CD4-positive, alpha-beta memory T cell (primary cell): ENCODE measurements at regions not wholly inside any gene's neighbourhood (a gene's known extent, or its start where the extent isn't known, plus 50 kb on each side); places are given as distances from the start of the nearest gene placed in this dataset.

Experiments
- CTCF ChIA-PET: fragments of 350-600 bp; sonication (Branson Sonifier 250); formaldehyde crosslinking; loops from one replicate; lab custom pipeline; 2021; ENCODE audit warnings: inconsistent platforms; ENCODE audit not compliant: partially characterized antibody; lab: Charles Lee
- POLR2A ChIA-PET: fragments of 350-600 bp; sonication (Branson Sonifier 250); formaldehyde crosslinking; loops from one replicate; lab custom pipeline; 2021; ENCODE audit not compliant: partially characterized antibody; lab: Charles Lee
- DNase-seq, 5 donors: peaks; one replicate each; pipeline versions ENCODE4 v3.0.0 to v3.0.0-alpha.2; 2020 to 2022; ENCODE audit warnings: mixed read lengths in 1 of 5
- H3K27ac ChIP-seq: one replicate; pipeline ENCODE4 v1.7.0; 2013; ENCODE audit warnings: low read depth, low read length
- H3K27me3 ChIP-seq: 2 replicates; pipeline ENCODE4 v1.7.0; 2013; ENCODE audit warnings: mild to moderate bottlenecking, low read length, moderate library complexity; ENCODE audit not compliant: insufficient read depth
- H3K36me3 ChIP-seq: 2 replicates; pipeline ENCODE4 v1.7.0; 2013; ENCODE audit warnings: mild to moderate bottlenecking, low read length, moderate library complexity; ENCODE audit not compliant: insufficient read depth
- H3K4me1 ChIP-seq: 2 replicates; pipeline ENCODE4 v1.7.0; 2013; ENCODE audit warnings: mild to moderate bottlenecking, low read length, moderate library complexity; ENCODE audit not compliant: insufficient read depth
- H3K4me3 ChIP-seq, 2 donors: one replicate each; pipeline ENCODE4 v1.7.0; 2013; ENCODE audit warnings: low read length in 2 of 2, mild to moderate bottlenecking in 1 of 2
- H3K9me3 ChIP-seq, 2 donors: one replicate each; pipeline ENCODE4 v1.7.0; 2013; ENCODE audit warnings: low read length in 2 of 2, control low read depth in 1 of 2; ENCODE audit not compliant: control insufficient read depth in 1 of 2
- H3K27ac Mint-ChIP-seq, 7 donors: one replicate each; pipeline ENCODE4 v1.8.0; 2020 to 2021; ENCODE audit warnings: mixed read lengths in 7 of 7, mild to moderate bottlenecking in 6 of 7, inconsistent platforms in 3 of 7, moderate library complexity in 3 of 7
- H3K27me3 Mint-ChIP-seq, 2 donors: one replicate each; pipeline ENCODE4 v1.8.0; 2020 to 2021; ENCODE audit warnings: mixed read lengths in 2 of 2
- H3K36me3 Mint-ChIP-seq, 2 donors: one replicate each; pipeline ENCODE4 v1.8.0; 2020 to 2021; ENCODE audit warnings: mixed read lengths in 2 of 2, inconsistent platforms in 1 of 2, mild to moderate bottlenecking in 1 of 2
- H3K4me1 Mint-ChIP-seq, 4 donors: one replicate each; pipeline ENCODE4 v1.8.0; 2020 to 2021; ENCODE audit warnings: mixed read lengths in 4 of 4, mild to moderate bottlenecking in 1 of 4
- H3K4me3 Mint-ChIP-seq, 8 donors: one replicate each; pipeline ENCODE4 v1.8.0; 2020 to 2021; ENCODE audit warnings: mixed read lengths in 8 of 8, mild to moderate bottlenecking in 7 of 8, moderate library complexity in 6 of 8, inconsistent platforms in 3 of 8
- H3K9me3 Mint-ChIP-seq, 8 donors: one replicate each; pipeline ENCODE4 v1.8.0; 2020 to 2021; ENCODE audit warnings: mixed read lengths in 8 of 8, mild to moderate bottlenecking in 5 of 8, inconsistent platforms in 3 of 8, moderate library complexity in 1 of 8
- intact Hi-C: fragments of 100-400 bp; cut with micrococcal nuclease; formaldehyde crosslinking; loops from one replicate; pipeline ENCODE4 v1.15.1; 2023

DNA sequence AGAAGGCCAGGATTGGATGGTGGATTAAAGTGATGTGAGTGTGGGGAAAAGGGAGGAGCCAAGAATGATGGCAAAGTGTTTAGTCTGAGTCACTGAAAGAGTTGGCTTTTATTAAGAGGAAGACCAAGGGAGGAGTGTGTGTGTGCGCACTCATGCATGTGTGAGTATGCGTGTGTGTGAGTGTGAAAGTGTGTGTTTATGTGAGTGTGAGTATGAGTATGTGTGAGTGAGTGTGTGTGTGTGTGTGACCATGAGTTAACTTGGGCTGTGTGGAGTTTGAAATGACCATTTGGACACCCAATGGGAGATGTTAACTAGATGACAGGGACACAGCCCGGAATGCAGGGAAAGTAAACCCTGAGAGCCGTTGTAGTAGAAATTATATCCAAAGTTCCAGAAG is 57.6 kb upstream of the EYA2 start:
- Mint-ChIP-seq H3K9me3 (peaks cover 0 to 5% (median 0%) of the 10 kb centered on the region in 8 donors), H3K27me3 (peaks cover 21 to 22% of the 10 kb centered on the region in 2 donors), H3K4me3 (no peak overlapping the region), H3K27ac (no peak overlapping the region), H3K4me1 (no peaks in the 10 kb centered on the region), H3K36me3 (no peaks in the 10 kb centered on the region)
- Histone ChIP-seq H3K36me3 (no peaks in the 10 kb centered on the region), H3K27ac (no peak overlapping the region), H3K9me3 (no peaks in the 10 kb centered on the region), H3K4me3 (no peak overlapping the region), H3K27me3 (no peaks in the 10 kb centered on the region), H3K4me1 (no peaks in the 10 kb centered on the region)
- ChIA-PET POLR2A (no interaction called here), CTCF (no interaction called here)
- no peak for DNase-seq
- intact Hi-C loops: no loop called here

GRCh38 chr20:46838011-46838410 is 56.6 kb upstream of the EYA2 start:
- intact Hi-C loops: no loop called here
- no peak overlapping the region for H3K27ac ChIP-seq
- H3K4me1 Mint-ChIP-seq: no peaks in the 10 kb centered on the region
- H3K27me3 ChIP-seq: no peaks in the 10 kb centered on the region
- no peaks in the 10 kb centered on the region for H3K4me1 ChIP-seq
- H3K27me3 Mint-ChIP-seq: peaks cover 19 to 24% of the 10 kb centered on the region in 2 donors
- no peak overlapping the region for H3K4me3 Mint-ChIP-seq
- H3K4me3 ChIP-seq: no peak overlapping the region
- DNase-seq: no peak
- no peak overlapping the region for H3K27ac Mint-ChIP-seq
- ChIA-PET CTCF (no interaction called here), POLR2A (no interaction called here)
- no peaks in the 10 kb centered on the region for H3K36me3 Mint-ChIP-seq
- no peaks in the 10 kb centered on the region for H3K9me3 ChIP-seq
- H3K9me3 Mint-ChIP-seq: peaks cover 0 to 5% (median 0%) of the 10 kb centered on the region in 8 donors
- no peaks in the 10 kb centered on the region for H3K36me3 ChIP-seq

DNA sequence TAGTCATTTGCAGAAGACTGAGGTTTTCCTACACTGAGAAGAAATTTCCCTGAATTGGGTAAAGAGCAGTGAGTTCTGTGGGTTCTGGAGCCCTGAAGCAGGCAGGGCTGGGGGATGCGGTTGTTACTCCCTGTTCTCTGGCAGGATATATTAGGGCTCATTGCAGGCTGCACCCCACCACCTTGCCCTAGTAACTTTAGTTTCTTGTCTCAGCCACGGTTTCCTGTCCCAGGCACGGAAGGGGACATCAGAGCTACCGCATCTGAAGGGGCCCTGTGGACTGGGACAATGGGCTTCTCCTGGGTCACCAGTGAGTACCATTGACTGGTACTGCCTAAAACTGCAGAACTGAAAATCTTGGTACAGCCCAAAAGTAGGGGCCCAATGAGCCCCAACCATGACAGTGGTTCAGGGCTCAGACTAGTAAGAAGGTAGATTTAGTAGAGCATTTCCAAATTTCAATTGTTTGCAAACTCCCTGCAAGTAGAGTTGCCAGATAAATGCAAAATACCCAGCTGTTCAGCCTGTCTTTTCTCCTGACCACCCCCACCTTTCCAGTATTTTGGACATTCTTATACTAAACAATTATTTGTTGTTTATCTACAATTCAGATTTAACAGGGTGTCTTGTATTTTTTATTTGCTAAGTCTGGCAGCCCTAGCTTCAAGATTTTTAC is 54.5 kb upstream of the EYA2 start:
- peaks cover 16 to 24% of the 10 kb centered on the region in 2 donors for H3K27me3 Mint-ChIP-seq
- H3K9me3 Mint-ChIP-seq: peaks cover 0 to 5% (median 0%) of the 10 kb centered on the region in 8 donors
- H3K4me1 Mint-ChIP-seq: no peaks in the 10 kb centered on the region
- Histone ChIP-seq H3K4me3 (no peak overlapping the region), H3K27me3 (no peaks in the 10 kb centered on the region), H3K9me3 (no peaks in the 10 kb centered on the region), H3K4me1 (no peaks in the 10 kb centered on the region), H3K36me3 (no peaks in the 10 kb centered on the region), H3K27ac (no peak overlapping the region)
- H3K27ac Mint-ChIP-seq: no peak overlapping the region
- POLR2A ChIA-PET: no interaction called here
- DNase-seq: no peak
- H3K36me3 Mint-ChIP-seq: no peaks in the 10 kb centered on the region
- no peak overlapping the region for H3K4me3 Mint-ChIP-seq
- CTCF ChIA-PET: no interaction called here
- intact Hi-C loops: no loop called here
